Ovary (tissue), 3 donors: ENCODE measurements at regions not wholly inside any gene's neighbourhood (a gene's known extent, or its start where the extent isn't known, plus 50 kb on each side); places are given as distances from the start of the nearest gene placed in this dataset.

ENCODE experiments used
- CTCF ChIP-seq, 3 donors: fragments of 450-650 bp in 2 of 3; fragments of 200-600 bp in 1 of 3; IDR thresholded peaks; one replicate each; pipeline versions ENCODE4 v1.5.1 to v1.8.0; 2016 to 2022; ENCODE audit warnings: antibody characterized with exemption in 3 of 3, mild to moderate bottlenecking in 1 of 3
- EP300 ChIP-seq: sonication (generic); formaldehyde crosslinking; IDR thresholded peaks from one replicate; pipeline ENCODE4 v1.6.1; 2017; ENCODE audit warnings: antibody characterized with exemption
- POLR2A ChIP-seq: fragments of 450-650 bp; IDR thresholded peaks from one replicate; pipeline ENCODE4 v1.6.1; 2017; ENCODE audit warnings: antibody characterized with exemption, mild to moderate bottlenecking, moderate library complexity
- donor health status: DM: no; HTN: no; CAD: no.

- TF ChIP-seq CTCF (IDR thresholded peaks at IDR 0.05) (no peak), POLR2A (no peak), EP300 (no peak)
Measured at GRCh38 chr18:1627494-1627893, 722.8 kb downstream of the ADCYAP1 start.
